SIG-M5 treated with dmso at 0.1 percent for 504 hours (cell line): ENCODE measurements at regions not wholly inside any gene's neighbourhood (a gene's known extent, or its start where the extent isn't known, plus 50 kb on each side); places are given as distances from the start of the nearest gene placed in this dataset.

Experiments
- DNase-seq: peaks from one replicate; lab custom pipeline; 2025; ENCODE audit not compliant: unreplicated experiment; lab: John Stamatoyannopoulos, UW

DNA sequence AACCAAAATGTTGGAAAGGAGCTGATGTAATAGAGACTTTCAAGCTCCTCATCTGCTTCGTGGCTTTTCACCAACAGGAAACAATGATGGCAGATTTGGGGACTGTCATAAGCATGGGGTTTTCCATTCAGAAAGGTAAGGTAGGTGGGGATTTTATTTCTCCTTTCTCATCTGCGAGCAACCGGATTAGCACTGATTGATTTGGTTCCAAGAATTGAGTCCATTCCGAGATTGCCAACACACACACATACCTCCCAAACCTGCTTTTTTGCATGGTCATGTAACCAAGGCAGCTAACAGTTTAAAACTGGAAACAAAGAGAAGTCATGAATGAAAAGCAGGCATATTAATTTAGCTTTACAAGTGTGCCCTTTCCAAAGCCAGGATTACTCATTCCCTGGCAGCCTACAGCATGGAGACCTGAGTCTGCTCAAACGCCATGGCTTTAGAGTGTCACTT lies 63.0 kb upstream of the LNX1 start:
- DNase-seq, result no peak

DNA sequence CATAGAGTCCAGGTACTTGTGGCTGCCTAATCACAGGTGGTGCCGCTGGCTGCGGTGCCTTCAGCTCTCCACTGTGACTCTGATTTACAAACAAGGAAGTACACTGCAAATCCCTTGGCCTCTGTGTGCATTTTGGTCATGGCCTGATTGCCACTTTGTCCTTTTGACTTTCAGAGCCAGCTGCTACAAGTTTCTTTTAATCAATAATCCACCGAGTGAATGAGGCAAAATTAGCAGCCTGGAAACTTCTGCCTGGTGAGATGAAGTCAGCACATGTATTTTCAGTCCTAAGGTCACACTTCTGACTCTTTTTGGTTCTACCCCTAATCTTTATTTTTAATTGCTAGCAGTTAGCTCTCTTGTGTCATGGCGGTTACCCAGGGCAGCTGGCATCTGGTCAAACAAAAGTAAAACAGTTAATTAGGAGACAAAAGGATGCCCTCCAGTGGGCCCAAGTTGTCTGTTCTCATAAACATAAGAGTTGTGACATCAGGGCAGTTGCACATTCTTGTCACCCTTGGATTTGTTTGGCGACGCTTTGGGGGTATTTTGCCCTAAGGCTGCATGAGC lies 62.3 kb upstream of the LNX1 start:
- DNase-seq, result no peak

GRCh38 chr4:53651156-53651735 lies 60.0 kb upstream of the LNX1 start:
- no peak for DNase-seq

DNA sequence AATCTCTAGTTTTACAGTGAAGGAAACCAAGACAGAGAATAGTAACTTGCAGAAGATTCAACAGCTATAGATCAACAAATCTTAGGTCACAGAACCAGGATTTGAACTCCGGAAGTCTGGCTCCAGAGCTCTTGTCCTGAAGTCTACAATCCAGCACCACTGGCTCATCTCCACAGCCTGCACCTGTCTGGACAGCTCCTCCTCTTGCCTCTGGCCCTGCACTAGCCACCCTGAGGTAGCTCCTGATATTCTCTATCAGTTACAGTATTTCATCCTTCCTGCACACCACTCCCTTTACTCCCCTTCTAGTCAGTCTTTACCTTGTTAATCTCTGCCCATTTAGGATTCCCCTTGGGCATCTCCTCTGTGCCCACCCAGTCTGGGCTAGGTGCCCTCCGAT lies 58.1 kb upstream of the LNX1 start:
- no peak for DNase-seq

- peak; percentile 40 for DNase-seq
Measured at GRCh38 chr4:53647547-53647946, 56.3 kb upstream of the LNX1 start.

DNA sequence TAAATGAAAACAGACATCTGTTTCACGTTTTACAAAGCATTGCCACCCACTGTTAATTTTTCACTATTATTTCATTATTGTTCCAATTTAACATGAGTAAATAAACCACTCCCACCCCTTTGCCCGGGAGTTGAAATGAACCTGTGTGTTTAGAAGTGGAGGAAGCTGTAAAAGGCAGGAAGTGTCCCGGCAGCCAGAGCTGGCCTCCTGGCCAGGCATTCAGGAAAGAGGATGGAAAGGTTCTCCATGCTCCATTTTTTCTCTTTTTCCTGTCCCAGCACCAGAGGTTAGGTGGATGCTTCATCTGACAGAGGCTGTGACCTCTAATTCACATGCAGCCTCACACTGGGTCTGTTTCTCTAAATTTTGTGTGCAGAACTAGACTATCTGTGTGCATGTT lies 55.5 kb upstream of the LNX1 start:
- DNase-seq, result no peak

DNA sequence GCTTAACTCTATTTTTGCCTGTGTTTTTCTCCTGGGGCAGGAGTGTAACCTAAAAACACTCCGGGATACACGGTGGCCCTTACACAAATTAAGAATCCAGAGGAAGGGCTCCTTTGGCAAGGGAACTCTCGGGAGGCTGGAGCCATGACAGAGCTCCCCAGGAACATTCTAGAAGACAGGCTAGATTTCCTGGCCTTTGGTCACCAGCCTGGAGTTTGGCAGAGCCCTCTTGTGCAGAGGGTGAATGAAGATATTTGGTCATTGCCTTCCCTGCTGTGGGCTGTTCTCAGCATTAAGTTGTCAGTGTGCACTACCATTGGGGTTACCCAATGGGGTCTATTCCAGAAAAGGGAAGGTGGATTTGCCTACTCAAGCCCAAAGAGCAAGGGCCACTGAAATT lies 53.8 kb upstream of the LNX1 start:
- no peak for DNase-seq

GRCh38 chr4:53644607-53645006 lies 53.3 kb upstream of the LNX1 start:
- peak; percentile 73 for DNase-seq
